Neural progenitor cell (in vitro differentiated cells): ENCODE measurements at regions not wholly inside any gene's neighbourhood (a gene's known extent, or its start where the extent isn't known, plus 50 kb on each side); places are given as distances from the start of the nearest gene placed in this dataset.

Source experiments
- CTCF ChIP-seq: fragments of 200-600 bp; sonication (generic); IDR thresholded peaks from 2 replicates; pipeline ENCODE4 v1.5.1; 2017; ENCODE audit warnings: antibody characterized with exemption, mild to moderate bottlenecking
- EZH2 ChIP-seq: fragments of 200-600 bp; sonication (generic); IDR thresholded peaks from 2 replicates; pipeline ENCODE4 v1.6.1; 2017; ENCODE audit warnings: antibody characterized with exemption, mild to moderate bottlenecking, moderate library complexity

GRCh38 chr7:53520841-53521240 lies 485.4 kb downstream of the POM121L12 start:
- TF ChIP-seq CTCF (no peak), EZH2 (no peak)
